ENCODE measurements at regions not wholly inside any gene's neighbourhood (a gene's known extent, or its start where the extent isn't known, plus 50 kb on each side); places are given as distances from the start of the nearest gene placed in this dataset.

- Histone ChIP-seq H3K9ac (ENCODE audit: low read length in 5 of 5) (no peak overlapping the region), H3K27ac (ENCODE audit: low read depth, low read length) (no peak overlapping the region), H3K36me3 (ENCODE audit: control insufficient read depth in 5 of 5, insufficient read depth in 5 of 5, low read length in 5 of 5) (no peaks in the 10 kb centered on the region), H3K9me3 (ENCODE audit: control insufficient read depth in 5 of 5, low read length in 5 of 5) (peaks cover 0 to 23% (median 19%) of the 10 kb centered on the region in 5 donors), H3K4me3 (ENCODE audit: low read depth in 1 of 5, low read length in 5 of 5) (no peak overlapping the region), H3K4me1 (ENCODE audit: control insufficient read depth in 5 of 5, insufficient read depth in 5 of 5, low read length in 5 of 5) (peaks cover 11 to 49% (median 43%) of the 10 kb centered on the region in 5 donors), H3K27me3 (ENCODE audit: control insufficient read depth in 5 of 5, insufficient read depth in 4 of 5, low read length in 5 of 5) (no peaks in the 10 kb centered on the region)
Observed at GRCh38 chr2:120660771-120661459, 74.8 kb upstream of the GLI2 start.

- no peaks in the 10 kb centered on the region for H3K27me3 ChIP-seq (ENCODE audit: control insufficient read depth in 5 of 5, insufficient read depth in 4 of 5, low read length in 5 of 5)
- H3K4me1 ChIP-seq (ENCODE audit: control insufficient read depth in 5 of 5, insufficient read depth in 5 of 5, low read length in 5 of 5) = peaks cover 11 to 43% (median 38%) of the 10 kb centered on the region in 5 donors
- H3K9ac ChIP-seq (ENCODE audit: low read length in 5 of 5) = no peak overlapping the region
- H3K36me3 ChIP-seq (ENCODE audit: control insufficient read depth in 5 of 5, insufficient read depth in 5 of 5, low read length in 5 of 5) = no peaks in the 10 kb centered on the region
- H3K27ac ChIP-seq (ENCODE audit: low read depth, low read length) = no peak overlapping the region
- peak overlapping the region in 1 of 5 donors; percentile 22 for H3K4me3 ChIP-seq (ENCODE audit: low read depth in 1 of 5, low read length in 5 of 5)
- H3K9me3 ChIP-seq (ENCODE audit: control insufficient read depth in 5 of 5, low read length in 5 of 5) = peaks cover 0 to 29% (median 22%) of the 10 kb centered on the region in 5 donors
Observed at GRCh38 chr2:120661551-120661950, 74.1 kb upstream of the GLI2 start.

GRCh38 chr2:120662046-120662445 is 73.6 kb upstream of the GLI2 start:
- Histone ChIP-seq H3K9ac (ENCODE audit: low read length in 5 of 5) (no peak overlapping the region), H3K9me3 (ENCODE audit: control insufficient read depth in 5 of 5, low read length in 5 of 5) (peaks cover 0 to 26% (median 21%) of the 10 kb centered on the region in 5 donors), H3K4me1 (ENCODE audit: control insufficient read depth in 5 of 5, insufficient read depth in 5 of 5, low read length in 5 of 5) (peaks cover 11 to 40% (median 34%) of the 10 kb centered on the region in 5 donors), H3K36me3 (ENCODE audit: control insufficient read depth in 5 of 5, insufficient read depth in 5 of 5, low read length in 5 of 5) (no peaks in the 10 kb centered on the region), H3K4me3 (ENCODE audit: low read depth in 1 of 5, low read length in 5 of 5) (no peak overlapping the region), H3K27ac (ENCODE audit: low read depth, low read length) (no peak overlapping the region), H3K27me3 (ENCODE audit: control insufficient read depth in 5 of 5, insufficient read depth in 4 of 5, low read length in 5 of 5) (no peaks in the 10 kb centered on the region)

GRCh38 chr2:120662746-120663145 is 72.9 kb upstream of the GLI2 start:
- Histone ChIP-seq H3K36me3 (ENCODE audit: control insufficient read depth in 5 of 5, insufficient read depth in 5 of 5, low read length in 5 of 5) (no peaks in the 10 kb centered on the region), H3K27ac (ENCODE audit: low read depth, low read length) (no peak overlapping the region), H3K9ac (ENCODE audit: low read length in 5 of 5) (no peak overlapping the region), H3K4me1 (ENCODE audit: control insufficient read depth in 5 of 5, insufficient read depth in 5 of 5, low read length in 5 of 5) (peaks cover 11 to 37% (median 34%) of the 10 kb centered on the region in 5 donors), H3K4me3 (ENCODE audit: low read depth in 1 of 5, low read length in 5 of 5) (no peak overlapping the region), H3K27me3 (ENCODE audit: control insufficient read depth in 5 of 5, insufficient read depth in 4 of 5, low read length in 5 of 5) (no peaks in the 10 kb centered on the region), H3K9me3 (ENCODE audit: control insufficient read depth in 5 of 5, low read length in 5 of 5) (peaks cover 0 to 20% (median 16%) of the 10 kb centered on the region in 5 donors)

- H3K27me3 ChIP-seq (ENCODE audit: control insufficient read depth in 5 of 5, insufficient read depth in 4 of 5, low read length in 5 of 5) = peaks cover 0 to 7% (median 0%) of the 10 kb centered on the region in 5 donors
- H3K9ac ChIP-seq (ENCODE audit: low read length in 5 of 5) = no peak overlapping the region
- H3K9me3 ChIP-seq (ENCODE audit: control insufficient read depth in 5 of 5, low read length in 5 of 5) = peaks cover 0 to 14% (median 10%) of the 10 kb centered on the region in 5 donors
- H3K27ac ChIP-seq (ENCODE audit: low read depth, low read length) = no peak overlapping the region
- H3K4me3 ChIP-seq (ENCODE audit: low read depth in 1 of 5, low read length in 5 of 5) = no peak overlapping the region
- no peaks in the 10 kb centered on the region for H3K36me3 ChIP-seq (ENCODE audit: control insufficient read depth in 5 of 5, insufficient read depth in 5 of 5, low read length in 5 of 5)
- peaks cover 3 to 28% (median 24%) of the 10 kb centered on the region in 5 donors for H3K4me1 ChIP-seq (ENCODE audit: control insufficient read depth in 5 of 5, insufficient read depth in 5 of 5, low read length in 5 of 5)
Observed at GRCh38 chr2:120666433-120666832, 69.2 kb upstream of the GLI2 start.

GRCh38 chr2:120667981-120668380 is 67.7 kb upstream of the GLI2 start:
- H3K27me3 ChIP-seq (ENCODE audit: control insufficient read depth in 5 of 5, insufficient read depth in 4 of 5, low read length in 5 of 5) = peaks cover 0 to 7% (median 0%) of the 10 kb centered on the region in 5 donors
- H3K9ac ChIP-seq (ENCODE audit: low read length in 5 of 5) = no peak overlapping the region
- peaks cover 0 to 14% (median 10%) of the 10 kb centered on the region in 5 donors for H3K9me3 ChIP-seq (ENCODE audit: control insufficient read depth in 5 of 5, low read length in 5 of 5)
- no peak overlapping the region for H3K4me3 ChIP-seq (ENCODE audit: low read depth in 1 of 5, low read length in 5 of 5)
- H3K36me3 ChIP-seq (ENCODE audit: control insufficient read depth in 5 of 5, insufficient read depth in 5 of 5, low read length in 5 of 5) = no peaks in the 10 kb centered on the region
- H3K27ac ChIP-seq (ENCODE audit: low read depth, low read length) = no peak overlapping the region
- peaks cover 0 to 28% (median 20%) of the 10 kb centered on the region in 5 donors for H3K4me1 ChIP-seq (ENCODE audit: control insufficient read depth in 5 of 5, insufficient read depth in 5 of 5, low read length in 5 of 5)

GRCh38 chr2:120669121-120669952 is 66.3 kb upstream of the GLI2 start:
- Histone ChIP-seq H3K36me3 (ENCODE audit: control insufficient read depth in 5 of 5, insufficient read depth in 5 of 5, low read length in 5 of 5) (no peaks in the 10 kb centered on the region), H3K4me1 (ENCODE audit: control insufficient read depth in 5 of 5, insufficient read depth in 5 of 5, low read length in 5 of 5) (peaks cover 0 to 28% (median 20%) of the 10 kb centered on the region in 5 donors), H3K27ac (ENCODE audit: low read depth, low read length) (no peak overlapping the region), H3K9me3 (ENCODE audit: control insufficient read depth in 5 of 5, low read length in 5 of 5) (peaks cover 0 to 14% (median 10%) of the 10 kb centered on the region in 5 donors), H3K9ac (ENCODE audit: low read length in 5 of 5) (no peak overlapping the region), H3K27me3 (ENCODE audit: control insufficient read depth in 5 of 5, insufficient read depth in 4 of 5, low read length in 5 of 5) (peaks cover 0 to 7% (median 0%) of the 10 kb centered on the region in 5 donors), H3K4me3 (ENCODE audit: low read depth in 1 of 5, low read length in 5 of 5) (no peak overlapping the region)

- Histone ChIP-seq H3K4me1 (ENCODE audit: control insufficient read depth in 5 of 5, insufficient read depth in 5 of 5, low read length in 5 of 5) (peaks cover 0 to 28% (median 20%) of the 10 kb centered on the region in 5 donors), H3K36me3 (ENCODE audit: control insufficient read depth in 5 of 5, insufficient read depth in 5 of 5, low read length in 5 of 5) (no peaks in the 10 kb centered on the region), H3K9me3 (ENCODE audit: control insufficient read depth in 5 of 5, low read length in 5 of 5) (peaks cover 0 to 10% (median 9%) of the 10 kb centered on the region in 5 donors), H3K27me3 (ENCODE audit: control insufficient read depth in 5 of 5, insufficient read depth in 4 of 5, low read length in 5 of 5) (peaks cover 0 to 7% (median 0%) of the 10 kb centered on the region in 5 donors), H3K4me3 (ENCODE audit: low read depth in 1 of 5, low read length in 5 of 5) (no peak overlapping the region), H3K27ac (ENCODE audit: low read depth, low read length) (no peak overlapping the region), H3K9ac (ENCODE audit: low read length in 5 of 5) (no peak overlapping the region)
Observed at GRCh38 chr2:120669971-120670370, 65.7 kb upstream of the GLI2 start.

- Histone ChIP-seq H3K27me3 (ENCODE audit: control insufficient read depth in 5 of 5, insufficient read depth in 4 of 5, low read length in 5 of 5) (peaks cover 0 to 7% (median 0%) of the 10 kb centered on the region in 5 donors), H3K4me1 (ENCODE audit: control insufficient read depth in 5 of 5, insufficient read depth in 5 of 5, low read length in 5 of 5) (peaks cover 0 to 28% (median 20%) of the 10 kb centered on the region in 5 donors), H3K9me3 (ENCODE audit: control insufficient read depth in 5 of 5, low read length in 5 of 5) (peaks cover 0 to 10% (median 7%) of the 10 kb centered on the region in 5 donors), H3K4me3 (ENCODE audit: low read depth in 1 of 5, low read length in 5 of 5) (no peak overlapping the region), H3K27ac (ENCODE audit: low read depth, low read length) (no peak overlapping the region), H3K36me3 (ENCODE audit: control insufficient read depth in 5 of 5, insufficient read depth in 5 of 5, low read length in 5 of 5) (no peaks in the 10 kb centered on the region), H3K9ac (ENCODE audit: low read length in 5 of 5) (no peak overlapping the region)
Observed at GRCh38 chr2:120670371-120670770, 65.3 kb upstream of the GLI2 start.

Data from subcutaneous abdominal adipose tissue (tissue), 5 donors.